ENCODE measurements at regions not wholly inside any gene's neighbourhood (a gene's known extent, or its start where the extent isn't known, plus 50 kb on each side); places are given as distances from the start of the nearest gene placed in this dataset.

GRCh38 chr10:64547168-64547567, 1026.0 kb downstream of the REEP3 start:
- TF ChIP-seq EZH2phosphoT487 (conservative IDR thresholded peaks at IDR 0.05; ENCODE audit: low read length) (no peak), CTCF (IDR thresholded peaks at IDR 0.05; ENCODE audit: insufficient read depth, low read length, poor library complexity, severe bottlenecking) (no peak)
